Right ventricle myocardium inferior (tissue), 1 donor: ENCODE measurements at regions not wholly inside any gene's neighbourhood (a gene's known extent, or its start where the extent isn't known, plus 50 kb on each side); places are given as distances from the start of the nearest gene placed in this dataset.

Experiments used
- ATAC-seq: fragments of 200-7000 bp; cut with Tn5 transposase; one replicate; pipeline ENCODE4 v1.9.1; 2020; ENCODE audit warnings: mild to moderate bottlenecking, moderate library complexity
- DNase-seq: peaks from one replicate; pipeline ENCODE4 v3.0.0; 2021; ENCODE audit errors: missing footprints
- intact Hi-C: fragments of 100-400 bp; cut with DNase I; formaldehyde crosslinking; loops from one replicate; pipeline ENCODE4 v1.11.0; 2022
- donor health status: DM: no; HTN: yes; CAD: no; lungs with severe emphysema.

GRCh38 chr22:23522623-23523251 is 57.4 kb downstream of the IGLL1 start:
- peak; percentile 27 for ATAC-seq

GRCh38 chr22:23521441-23522113 is 58.5 kb downstream of the IGLL1 start:
- DNase-seq (peak; percentile 94), ATAC-seq (peak; percentile 93)
- intact Hi-C loops = loop anchor here (5.0 to 10.0 kb wide), 3 partner anchors 97 to 326 kb away; no protein-coding TSS in a partner anchor

More at GRCh38 chr22:23522623-23523251, 57.4 kb downstream of the IGLL1 start:
- DNase-seq = no peak
- intact Hi-C loops = loop anchor here (5.0 to 10.0 kb wide), 3 partner anchors 98 to 325 kb away; no protein-coding TSS in a partner anchor

- no peak for DNase-seq
- intact Hi-C loops = loop anchor here (5.0 to 10.0 kb wide), 3 partner anchors 96 to 326 kb away; no protein-coding TSS in a partner anchor
- ATAC-seq = peak; percentile 53
Measured at GRCh38 chr22:23520863-23521440, 59.1 kb downstream of the IGLL1 start.

- intact Hi-C loops = loop anchor here (5.0 to 10.0 kb wide), 3 partner anchors 95 to 328 kb away; no protein-coding TSS in a partner anchor
- DNase-seq (no peak), ATAC-seq (no peak)
Measured at GRCh38 chr22:23519442-23520157, 60.5 kb downstream of the IGLL1 start.

GRCh38 chr22:23518376-23519187 is 61.5 kb downstream of the IGLL1 start:
- DNase-seq (no peak), ATAC-seq (no peak)
- intact Hi-C loops = no loop called here

GRCh38 chr22:23517804-23518375 is 62.2 kb downstream of the IGLL1 start:
- intact Hi-C loops = no loop called here
- no peak for ATAC-seq

GRCh38 chr22:23516304-23516703 is 63.8 kb downstream of the IGLL1 start:
- DNase-seq = no peak
- ATAC-seq = no peak
- intact Hi-C loops = no loop called here

More at GRCh38 chr22:23517804-23518375, 62.2 kb downstream of the IGLL1 start:
- no peak for DNase-seq

GRCh38 chr22:23514322-23515038 is 65.6 kb downstream of the IGLL1 start:
- no peak for DNase-seq
- intact Hi-C loops = no loop called here
- no peak for ATAC-seq

GRCh38 chr22:23513705-23514104 is 66.4 kb downstream of the IGLL1 start:
- DNase-seq (no peak), ATAC-seq (no peak)
- intact Hi-C loops = no loop called here

GRCh38 chr22:23513133-23513532 is 67.0 kb downstream of the IGLL1 start:
- no peak for DNase-seq
- intact Hi-C loops = no loop called here

GRCh38 chr22:23512721-23513120 is 67.4 kb downstream of the IGLL1 start:
- ATAC-seq (peak; percentile 33), DNase-seq (no peak)
- intact Hi-C loops = no loop called here

More at GRCh38 chr22:23513133-23513532, 67.0 kb downstream of the IGLL1 start:
- ATAC-seq = no peak

- ATAC-seq (no peak), DNase-seq (no peak)
- intact Hi-C loops = no loop called here
Measured at GRCh38 chr22:23512348-23512705, 67.8 kb downstream of the IGLL1 start.

GRCh38 chr22:23511627-23512347 is 68.3 kb downstream of the IGLL1 start:
- ATAC-seq (no peak), DNase-seq (no peak)
- intact Hi-C loops = no loop called here

- intact Hi-C loops = no loop called here
- DNase-seq = no peak
- ATAC-seq = no peak
Measured at GRCh38 chr22:23509571-23510302, 70.4 kb downstream of the IGLL1 start.

GRCh38 chr22:23504516-23504915 is 75.6 kb downstream of the IGLL1 start:
- ATAC-seq (no peak), DNase-seq (no peak)
- intact Hi-C loops = no loop called here

GRCh38 chr22:23503736-23504440 is 76.2 kb downstream of the IGLL1 start:
- intact Hi-C loops = no loop called here
- no peak for DNase-seq
- ATAC-seq = no peak
